Right lobe of liver (tissue), 6 donors: ENCODE measurements at regions not wholly inside any gene's neighbourhood (a gene's known extent, or its start where the extent isn't known, plus 50 kb on each side); places are given as distances from the start of the nearest gene placed in this dataset.

ENCODE experiments used
- ATAC-seq, 4 donors: fragments of 200-7000 bp; cut with Tn5 transposase; one replicate each; pipeline ENCODE4 v1.9.1; 2020; ENCODE audit warnings: mild to moderate bottlenecking in 4 of 4, moderate library complexity in 4 of 4
- DNase-seq, 3 donors: peaks; one replicate each; pipeline ENCODE4 v3.0.0-alpha.2; 2020
- H3K27ac ChIP-seq, 3 donors: fragments of 200-600 bp; one replicate each; pipeline ENCODE4 v1.8.0; 2022
- H3K27me3 ChIP-seq, 2 donors: fragments of 200-600 bp; one replicate each; pipeline ENCODE4 v1.8.0; 2022
- H3K36me3 ChIP-seq, 4 donors: fragments of 200-600 bp; sonication (generic) in 1 of 4; one replicate each; pipeline versions ENCODE4 v1.5.1 to v1.8.0; 2017 to 2022; ENCODE audit warnings: control low read depth in 1 of 4
- H3K4me1 ChIP-seq, 4 donors: fragments of 200-600 bp; sonication (generic) in 1 of 4; one replicate each; pipeline versions ENCODE4 v1.5.1 to v1.8.0; 2017 to 2022; ENCODE audit warnings: control low read depth in 1 of 4
- H3K4me3 ChIP-seq, 3 donors: fragments of 200-600 bp; one replicate each; pipeline ENCODE4 v1.8.0; 2022
- H3K9me3 ChIP-seq, 4 donors: fragments of 200-600 bp; sonication (generic) in 1 of 4; one replicate each; pipeline versions ENCODE4 v1.5.1 to v1.8.0; 2017 to 2022; ENCODE audit warnings: control low read depth in 1 of 4
- CTCF ChIP-seq, 4 donors: fragments of 200-600 bp in 3 of 4; fragments of 450-650 bp in 1 of 4; IDR thresholded peaks; one replicate each; pipeline versions ENCODE4 v1.5.1 to v1.8.0; 2016 to 2022; ENCODE audit warnings: antibody characterized with exemption in 4 of 4, mild to moderate bottlenecking in 2 of 4
- POLR2A ChIP-seq: fragments of 450-650 bp; IDR thresholded peaks from one replicate; pipeline ENCODE4 v1.6.1; 2017; ENCODE audit warnings: antibody characterized with exemption, mild to moderate bottlenecking
- WGBS: methylation state at CpG from one replicate; pipeline ENCODE4 v1.1.6; 2018; ENCODE audit warnings: low coverage, low lambda C conversion rate; ENCODE audit not compliant: insufficient coverage; ENCODE audit errors: missing lambda C conversion rate; 5-methylcytosine and 5-hydroxymethylcytosine counted together
- intact Hi-C, 2 donors: fragments of 100-400 bp; cut with DNase I; formaldehyde crosslinking; loops; one replicate each; pipeline versions ENCODE4 v1.11.2 to v1.14.1; 2022
- donor health status: DM: no; HTN: yes; CAD: no.
- donor health status: DM: no; HTN: no; CAD: no.
- donor health status: DM: no; HTN: no; CAD: no.
- donor health status: DM: no; HTN: yes; CAD: no.
- donor health status: DM: no; HTN: yes; CAD: no.

DNA sequence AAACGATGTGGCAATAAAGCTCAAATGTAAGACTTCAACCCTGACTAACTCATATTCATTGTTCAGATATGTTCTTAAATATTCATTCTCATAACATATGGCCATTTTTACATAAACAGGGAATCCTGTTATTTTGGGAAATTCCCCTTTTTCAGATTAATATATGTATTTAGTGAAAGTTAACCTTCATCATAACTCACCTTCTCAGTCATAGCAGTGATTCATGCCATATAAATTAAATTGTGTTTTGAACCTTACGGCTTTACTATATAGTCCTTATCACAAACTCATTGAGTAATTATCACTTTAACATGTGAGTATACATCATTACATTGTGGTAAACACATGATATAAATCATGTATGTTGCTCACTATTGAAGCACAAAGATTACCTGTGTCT lies 392.5 kb upstream of the TRAM1L1 start:
- no peak for TF ChIP-seq POLR2A
- TF ChIP-seq CTCF (IDR thresholded peaks at IDR 0.05) = no peak
- no peak overlapping the region for H3K4me3 ChIP-seq
- no peaks in the 10 kb centered on the region for H3K9me3 ChIP-seq
- intact Hi-C loops = no loop called here
- ATAC-seq = no peak
- 76% methylated on average over 2 of the region's 2 CpGs for WGBS
- H3K4me1 ChIP-seq = no peaks in the 10 kb centered on the region
- H3K27me3 ChIP-seq = no peaks in the 10 kb centered on the region
- no peak overlapping the region for H3K27ac ChIP-seq
- no peak for DNase-seq
- H3K36me3 ChIP-seq = no peaks in the 10 kb centered on the region

DNA sequence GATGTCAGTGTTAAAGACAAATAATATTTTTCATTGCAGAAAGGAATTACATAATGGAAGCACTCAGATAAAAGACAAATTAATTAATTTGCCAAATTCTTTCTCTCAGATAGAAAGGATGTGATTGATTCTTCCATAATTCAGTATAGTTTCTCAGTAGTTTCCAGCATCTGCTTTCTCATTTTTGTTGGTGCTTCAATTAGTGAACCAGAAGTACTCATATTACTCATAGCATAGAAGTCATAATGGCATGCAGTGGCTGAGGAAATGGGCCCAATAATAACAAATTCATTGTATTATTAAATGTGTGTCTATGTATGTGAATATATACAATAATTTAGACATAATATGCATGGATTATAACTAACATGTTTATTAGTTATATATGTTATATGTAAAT lies 393.3 kb upstream of the TRAM1L1 start:
- H3K27me3 ChIP-seq = no peaks in the 10 kb centered on the region
- ATAC-seq = no peak
- intact Hi-C loops = no loop called here
- DNase-seq = no peak
- no peaks in the 10 kb centered on the region for H3K4me1 ChIP-seq
- no peak for TF ChIP-seq CTCF (IDR thresholded peaks at IDR 0.05)
- no peak for TF ChIP-seq POLR2A
- no peaks in the 10 kb centered on the region for H3K9me3 ChIP-seq
- H3K36me3 ChIP-seq = no peaks in the 10 kb centered on the region
- no peak overlapping the region for H3K27ac ChIP-seq
- H3K4me3 ChIP-seq = no peak overlapping the region

GRCh38 chr4:117479673-117480072 lies 394.3 kb upstream of the TRAM1L1 start:
- Histone ChIP-seq H3K36me3 (no peaks in the 10 kb centered on the region), H3K9me3 (no peaks in the 10 kb centered on the region), H3K4me1 (no peaks in the 10 kb centered on the region), H3K27me3 (no peaks in the 10 kb centered on the region), H3K4me3 (no peak overlapping the region), H3K27ac (no peak overlapping the region)
- DNase-seq (no peak), ATAC-seq (no peak)
- TF ChIP-seq POLR2A (no peak), CTCF (IDR thresholded peaks at IDR 0.05) (no peak)
- intact Hi-C loops = no loop called here
- 80% methylated on average over 6 of the region's 6 CpGs for WGBS

DNA sequence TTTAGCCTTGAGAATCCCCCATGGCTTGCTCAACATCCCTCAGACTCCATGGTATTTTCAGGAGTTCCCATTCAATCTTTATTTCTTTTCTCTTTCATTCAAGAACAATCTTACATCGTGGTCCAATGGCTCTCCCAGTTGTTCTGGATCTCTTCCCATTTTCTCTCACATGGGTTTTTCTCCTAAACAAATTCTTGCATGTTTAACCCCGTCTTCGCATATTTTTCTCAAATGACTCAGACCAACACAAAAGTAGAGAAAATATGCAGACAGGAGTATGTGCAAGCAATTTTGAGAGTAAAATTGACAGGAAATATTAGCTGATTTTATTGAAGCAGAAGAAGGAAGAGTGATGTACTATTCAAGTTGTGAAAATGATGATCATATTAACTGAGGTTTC lies 396.4 kb upstream of the TRAM1L1 start:
- TF ChIP-seq POLR2A (no peak), CTCF (IDR thresholded peaks at IDR 0.05) (no peak)
- H3K27me3 ChIP-seq = no peaks in the 10 kb centered on the region
- ATAC-seq = no peak
- H3K36me3 ChIP-seq = no peaks in the 10 kb centered on the region
- no peak overlapping the region for H3K27ac ChIP-seq
- intact Hi-C loops = no loop called here
- DNase-seq = no peak
- H3K4me1 ChIP-seq = no peaks in the 10 kb centered on the region
- WGBS = 56% methylated on average over 3 of the region's 3 CpGs
- no peaks in the 10 kb centered on the region for H3K9me3 ChIP-seq
- H3K4me3 ChIP-seq = no peak overlapping the region

DNA sequence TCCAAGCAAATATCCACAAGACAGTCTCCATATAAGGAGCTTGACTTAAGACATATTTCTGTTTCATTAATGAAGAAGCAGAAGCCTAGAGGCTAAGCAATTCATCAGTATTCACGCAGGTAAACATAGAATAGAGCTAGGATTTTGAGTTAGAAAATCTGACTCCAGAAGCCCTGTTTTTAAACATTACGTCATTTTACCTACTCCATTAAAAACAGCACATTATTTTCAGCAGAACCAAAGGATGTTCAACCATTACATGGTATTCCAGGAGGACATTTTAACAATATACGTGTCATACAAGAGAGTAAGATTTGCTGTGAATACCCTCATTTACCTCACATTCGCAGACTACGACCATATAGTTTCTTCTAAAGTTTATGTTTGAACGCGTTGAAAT lies 403.3 kb upstream of the TRAM1L1 start:
- no peak overlapping the region for H3K4me3 ChIP-seq
- no peak for DNase-seq
- no peaks in the 10 kb centered on the region for H3K4me1 ChIP-seq
- no peak for ATAC-seq
- no peaks in the 10 kb centered on the region for H3K36me3 ChIP-seq
- WGBS = 69% methylated on average over 7 of the region's 7 CpGs
- H3K9me3 ChIP-seq = no peaks in the 10 kb centered on the region
- intact Hi-C loops = no loop called here
- H3K27ac ChIP-seq = no peak overlapping the region
- TF ChIP-seq POLR2A = no peak
- TF ChIP-seq CTCF (IDR thresholded peaks at IDR 0.05) = no peak
- no peaks in the 10 kb centered on the region for H3K27me3 ChIP-seq
